Spleen (tissue), 11 donors: ENCODE measurements at regions not wholly inside any gene's neighbourhood (a gene's known extent, or its start where the extent isn't known, plus 50 kb on each side); places are given as distances from the start of the nearest gene placed in this dataset.

ENCODE experiments used
- DNase-seq: peaks from one replicate; pipeline ENCODE4 v3.0.0-alpha.2; 2020
- H3K27ac ChIP-seq, 8 donors: fragments of 200-600 bp; sonication (generic) in 7 of 8; 1 replicate in 4 of 8; 2 replicates in 4 of 8; pipeline versions ENCODE4 v1.5.0 to v1.8.0; 2016 to 2021; ENCODE audit warnings: inconsistent platforms in 4 of 8, mild to moderate bottlenecking in 4 of 8, moderate library complexity in 1 of 8
- H3K27me3 ChIP-seq, 7 donors: fragments of 200-600 bp; sonication (generic) in 6 of 7; replicated peaks in 1 of 7; 1 replicate in 4 of 7; 2 replicates in 3 of 7; pipeline versions ENCODE4 v1.5.0 to v1.8.0; 2016 to 2021; ENCODE audit warnings: inconsistent platforms in 3 of 7, mild to moderate bottlenecking in 1 of 7
- H3K36me3 ChIP-seq, 6 donors: fragments of 200-600 bp; sonication (generic) in 5 of 6; 1 replicate in 4 of 6; 2 replicates in 2 of 6; pipeline versions ENCODE4 v1.5.0 to v1.8.0; 2016 to 2021; ENCODE audit warnings: inconsistent platforms in 2 of 6
- H3K4me1 ChIP-seq, 6 donors: fragments of 200-600 bp; sonication (generic) in 5 of 6; 1 replicate in 3 of 6; 2 replicates in 3 of 6; pipeline versions ENCODE4 v1.5.0 to v1.8.0; 2016 to 2021; ENCODE audit warnings: inconsistent platforms in 3 of 6
- H3K4me3 ChIP-seq, 8 donors: fragments of 200-600 bp; sonication (generic) in 7 of 8; 1 replicate in 4 of 8; 2 replicates in 4 of 8; pipeline versions ENCODE4 v1.5.0 to v1.8.0; 2016 to 2021; ENCODE audit warnings: inconsistent platforms in 4 of 8, mild to moderate bottlenecking in 4 of 8, moderate library complexity in 2 of 8
- H3K9me3 ChIP-seq, 8 donors: fragments of 200-600 bp; sonication (generic) in 7 of 8; 1 replicate in 4 of 8; 2 replicates in 4 of 8; pipeline versions ENCODE4 v1.5.0 to v1.8.0; 2016 to 2021; ENCODE audit warnings: inconsistent platforms in 4 of 8
- POLR2A ChIP-seq, 3 donors: fragments of 450-650 bp; IDR thresholded peaks; one replicate each; pipeline ENCODE4 v1.5.1; 2017; ENCODE audit warnings: antibody characterized with exemption in 3 of 3, mild to moderate bottlenecking in 1 of 3
- POLR2AphosphoS5 ChIP-seq, 3 donors: sonication (generic); formaldehyde crosslinking; IDR thresholded peaks; one replicate each; pipeline ENCODE4 v1.5.1; 2017; ENCODE audit warnings: antibody characterized with exemption in 3 of 3
- WGBS, 5 donors: extraction: QIAGEN DNeasy Blood & Tissue Kit in 3 of 5; methylation state at CpG; one replicate each; pipeline versions ENCODE4 v1.1.5 to v1.1.7; 2013 to 2018; 5-methylcytosine and 5-hydroxymethylcytosine counted together
- intact Hi-C: fragments of 100-400 bp; cut with DNase I; formaldehyde crosslinking; loops from one replicate; pipeline ENCODE4 v1.15.0; 2023; ENCODE audit warnings: low total_unique reads
- TF ChIP-seq, protein P1 (sequence below), 11 experiments: fragments of 200-600 bp in 7 of 11; fragments of 450-650 bp in 4 of 11; sonication (generic) in 4 of 11; IDR thresholded peaks in 8 of 11; conservative IDR thresholded peaks in 3 of 11; 1 replicate in 7 of 11; 2 replicates in 4 of 11; pipeline versions ENCODE4 v1.4.0 to v1.8.0; 2016 to 2021; ENCODE audit warnings: antibody characterized with exemption in 11 of 11, inconsistent platforms in 4 of 11, mild to moderate bottlenecking in 1 of 11
- donor health status: healthy with polysubstance abuse.
- donor health status: DM: no; HTN: no; CAD: no; lungs with moderate emphysema.
- donor health status: DM: no; HTN: no; CAD: no.
- donor health status: Bipolar disorder and iron deficiency.
- donor health status: healthy.
- donor health status: DM: no; HTN: no; CAD: no.
- donor health status: DM: yes; HTN: yes; CAD: no.

DNA sequence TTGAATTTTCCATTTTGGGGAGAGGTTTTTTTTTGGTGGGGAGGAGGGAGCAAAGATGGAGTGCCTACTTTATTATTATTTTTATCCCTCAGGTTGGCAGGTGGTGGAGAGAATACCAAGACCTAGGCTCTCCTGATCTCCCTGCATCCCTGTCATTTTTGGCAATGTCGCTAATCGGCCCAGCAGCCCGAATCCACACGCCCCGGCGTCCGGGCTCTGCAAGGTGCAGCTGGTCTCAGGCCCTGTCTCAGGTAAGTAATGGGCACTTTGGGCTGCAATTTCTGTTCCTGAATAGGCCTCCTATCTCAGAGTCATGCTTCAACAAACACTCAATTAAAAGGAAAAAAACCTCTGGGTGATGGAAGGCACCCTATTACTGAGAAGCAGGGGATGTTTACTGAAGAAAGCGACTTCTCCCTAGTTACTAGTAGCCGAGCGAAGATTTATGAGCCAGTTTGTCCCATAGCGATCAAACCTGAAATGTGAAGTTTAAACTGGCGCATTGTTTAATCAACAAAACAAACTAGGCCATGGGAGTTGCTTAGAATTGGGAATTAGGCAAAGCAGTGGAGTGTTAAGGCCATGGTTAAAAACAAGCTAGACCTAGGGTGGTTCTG is 137.8 kb downstream of the RWDD3 start:
- Histone ChIP-seq H3K4me3 (no peak overlapping the region), H3K4me1 (no peaks in the 10 kb centered on the region), H3K27ac (no peak overlapping the region), H3K27me3 (no peaks in the 10 kb centered on the region), H3K9me3 (no peaks in the 10 kb centered on the region), H3K36me3 (no peaks in the 10 kb centered on the region)
- DNase-seq, result no peak
- WGBS, 5 donors, result 85 to 91% (median 88%) methylated on average over 12 of the region's 12 CpGs
- intact Hi-C loops, result no loop called here
- TF ChIP-seq POLR2AphosphoS5 (IDR thresholded peaks at IDR 0.05) (no peak), POLR2A (IDR thresholded peaks at IDR 0.05) (no peak)
- TF ChIP-seq, protein P1, sequence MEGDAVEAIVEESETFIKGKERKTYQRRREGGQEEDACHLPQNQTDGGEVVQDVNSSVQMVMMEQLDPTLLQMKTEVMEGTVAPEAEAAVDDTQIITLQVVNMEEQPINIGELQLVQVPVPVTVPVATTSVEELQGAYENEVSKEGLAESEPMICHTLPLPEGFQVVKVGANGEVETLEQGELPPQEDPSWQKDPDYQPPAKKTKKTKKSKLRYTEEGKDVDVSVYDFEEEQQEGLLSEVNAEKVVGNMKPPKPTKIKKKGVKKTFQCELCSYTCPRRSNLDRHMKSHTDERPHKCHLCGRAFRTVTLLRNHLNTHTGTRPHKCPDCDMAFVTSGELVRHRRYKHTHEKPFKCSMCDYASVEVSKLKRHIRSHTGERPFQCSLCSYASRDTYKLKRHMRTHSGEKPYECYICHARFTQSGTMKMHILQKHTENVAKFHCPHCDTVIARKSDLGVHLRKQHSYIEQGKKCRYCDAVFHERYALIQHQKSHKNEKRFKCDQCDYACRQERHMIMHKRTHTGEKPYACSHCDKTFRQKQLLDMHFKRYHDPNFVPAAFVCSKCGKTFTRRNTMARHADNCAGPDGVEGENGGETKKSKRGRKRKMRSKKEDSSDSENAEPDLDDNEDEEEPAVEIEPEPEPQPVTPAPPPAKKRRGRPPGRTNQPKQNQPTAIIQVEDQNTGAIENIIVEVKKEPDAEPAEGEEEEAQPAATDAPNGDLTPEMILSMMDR (IDR thresholded peaks at IDR 0.05 in 8 of 11, conservative IDR thresholded peaks at IDR 0.05 in 3 of 11), result no peak

DNA sequence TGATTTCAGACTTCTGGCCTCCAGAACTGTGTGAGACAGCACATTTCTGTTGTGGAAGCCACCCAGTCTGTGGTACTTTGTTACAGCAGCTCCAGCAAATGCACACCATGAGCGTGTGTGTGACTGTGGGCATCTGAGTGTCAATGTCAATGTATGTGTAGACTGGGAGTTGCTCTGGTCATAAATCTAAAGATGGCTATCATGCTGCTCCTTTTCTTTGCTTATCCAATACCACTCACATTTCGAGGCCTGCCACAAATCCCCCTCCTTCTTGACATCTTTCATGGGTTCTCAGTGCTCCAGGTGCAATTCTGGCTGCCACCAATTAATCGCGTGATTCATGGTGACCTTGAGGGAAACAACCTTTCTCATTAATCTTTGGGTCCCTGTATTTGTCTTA is 141.2 kb downstream of the RWDD3 start:
- TF ChIP-seq POLR2AphosphoS5 (IDR thresholded peaks at IDR 0.05) (no peak), POLR2A (IDR thresholded peaks at IDR 0.05) (no peak)
- TF ChIP-seq, protein P1 (IDR thresholded peaks at IDR 0.05 in 8 of 11, conservative IDR thresholded peaks at IDR 0.05 in 3 of 11), result no peak
- Histone ChIP-seq H3K9me3 (no peaks in the 10 kb centered on the region), H3K27me3 (no peaks in the 10 kb centered on the region), H3K36me3 (no peaks in the 10 kb centered on the region), H3K4me1 (no peaks in the 10 kb centered on the region), H3K4me3 (no peak overlapping the region), H3K27ac (no peak overlapping the region)
- WGBS, 5 donors, result 68 to 77% (median 77%) methylated on average over 4 of the region's 4 CpGs
- intact Hi-C loops, result no loop called here
- no peak for DNase-seq

DNA sequence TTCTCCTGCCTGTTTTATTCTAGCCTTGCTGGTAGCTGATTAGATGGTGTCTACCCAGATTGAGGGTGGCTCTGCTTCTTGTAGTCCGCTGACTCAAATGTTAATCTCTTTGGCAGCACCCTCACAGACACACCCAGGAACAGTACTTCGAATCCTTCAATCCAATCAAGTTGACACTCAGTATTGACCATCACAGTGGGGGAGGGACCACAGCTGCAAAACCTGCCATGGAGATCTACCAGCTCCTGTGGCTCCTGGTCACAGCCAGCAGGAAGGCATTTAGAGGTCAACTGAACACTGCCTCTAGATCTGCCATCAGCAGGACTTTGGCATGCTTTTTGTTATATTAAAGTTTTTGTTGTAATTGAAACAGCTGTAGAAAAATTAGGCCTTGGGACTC is 146.9 kb downstream of the RWDD3 start:
- WGBS, 5 donors, result 33 to 90% (median 77%) methylated on average over 1 to 2 of the region's 2 CpGs
- no peak for DNase-seq
- Histone ChIP-seq H3K36me3 (no peaks in the 10 kb centered on the region), H3K4me1 (no peaks in the 10 kb centered on the region), H3K27ac (no peak overlapping the region), H3K27me3 (no peaks in the 10 kb centered on the region), H3K9me3 (no peaks in the 10 kb centered on the region), H3K4me3 (no peak overlapping the region)
- TF ChIP-seq POLR2A (IDR thresholded peaks at IDR 0.05) (no peak), POLR2AphosphoS5 (IDR thresholded peaks at IDR 0.05) (no peak)
- TF ChIP-seq, protein P1 (IDR thresholded peaks at IDR 0.05 in 8 of 11, conservative IDR thresholded peaks at IDR 0.05 in 3 of 11), result no peak
- intact Hi-C loops, result no loop called here

DNA sequence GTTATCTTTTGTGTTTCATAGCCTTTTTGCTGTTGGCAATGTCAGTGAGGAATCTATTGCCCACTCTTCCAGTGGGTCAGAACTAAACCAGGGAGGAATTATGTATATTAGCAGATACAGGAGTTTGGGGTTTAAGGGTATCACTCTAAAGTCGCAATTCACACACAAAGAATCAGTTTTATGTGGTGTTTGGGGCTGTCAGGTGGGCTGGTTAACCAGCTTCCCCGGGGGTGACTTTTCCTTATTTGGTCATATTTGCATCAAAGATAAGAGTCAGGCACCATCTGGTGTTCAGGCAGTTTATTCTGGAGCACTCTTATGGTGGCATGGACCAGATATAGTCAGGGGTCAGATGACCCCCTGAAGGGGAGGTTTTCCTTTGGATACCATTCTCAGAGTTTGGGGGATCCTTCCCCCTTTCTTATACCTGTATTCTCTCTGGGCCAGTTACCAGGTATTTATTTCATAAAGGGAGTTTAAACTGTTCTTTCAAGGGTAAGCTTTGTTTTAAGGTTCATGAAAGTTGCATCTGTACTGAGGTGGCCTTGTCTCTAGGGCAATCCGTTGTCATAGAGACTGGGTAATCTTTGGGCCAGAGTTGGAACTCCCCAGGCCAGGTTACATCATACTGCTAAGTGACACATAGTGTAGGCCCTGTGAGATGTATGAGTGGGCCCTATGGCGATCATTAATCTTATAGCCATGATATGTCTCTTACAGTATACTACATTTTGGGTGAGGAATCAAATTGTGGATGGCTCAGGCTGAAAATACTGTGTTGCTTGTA is 148.2 kb downstream of the RWDD3 start:
- TF ChIP-seq, protein P1 (IDR thresholded peaks at IDR 0.05 in 8 of 11, conservative IDR thresholded peaks at IDR 0.05 in 3 of 11), result no peak
- TF ChIP-seq POLR2A (IDR thresholded peaks at IDR 0.05) (no peak), POLR2AphosphoS5 (IDR thresholded peaks at IDR 0.05) (no peak)
- no peaks in the 10 kb centered on the region for H3K4me1 ChIP-seq
- no peaks in the 10 kb centered on the region for H3K36me3 ChIP-seq
- H3K9me3 ChIP-seq, result no peaks in the 10 kb centered on the region
- no peak overlapping the region for H3K27ac ChIP-seq
- DNase-seq, result no peak
- H3K27me3 ChIP-seq, result no peaks in the 10 kb centered on the region
- no peak overlapping the region for H3K4me3 ChIP-seq
- 60 to 80% (median 66%) methylated on average over 4 of the region's 4 CpGs for WGBS, 5 donors
- intact Hi-C loops, result no loop called here
